WI38 (cell line): ENCODE measurements at regions not wholly inside any gene's neighbourhood (a gene's known extent, or its start where the extent isn't known, plus 50 kb on each side); places are given as distances from the start of the nearest gene placed in this dataset.

Source experiments
- H3K4me3 ChIP-seq: 2 replicates; pipeline ENCODE4 v1.5.1; 2011; ENCODE audit warnings: low read depth, mild to moderate bottlenecking, control low read depth, low read length
- CTCF ChIP-seq: IDR thresholded peaks from 2 replicates; pipeline ENCODE4 v1.5.1; 2012; ENCODE audit warnings: low read depth, mild to moderate bottlenecking, control low read depth, low read length

DNA sequence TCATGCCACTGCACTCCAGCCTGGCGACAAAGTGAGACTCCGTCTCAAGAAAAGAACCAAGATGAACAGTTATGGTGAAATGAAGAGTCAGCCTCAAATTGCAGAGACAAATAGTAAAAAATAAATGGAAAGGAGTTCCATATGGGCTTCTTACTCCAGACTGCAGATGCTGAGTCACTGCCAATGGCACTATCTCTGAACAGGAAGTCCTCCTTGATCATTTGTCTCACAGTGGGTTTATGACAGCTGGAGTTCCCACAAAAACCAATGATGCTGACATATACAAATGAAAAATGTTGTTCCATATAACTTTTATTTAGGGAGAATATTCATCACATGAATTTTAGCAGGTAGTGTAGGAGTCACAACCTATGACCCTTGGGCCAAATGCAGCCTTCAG is 631.6 kb downstream of the PCDH18 start:
- H3K4me3 ChIP-seq: no peak overlapping the region
- TF ChIP-seq CTCF: no peak

DNA sequence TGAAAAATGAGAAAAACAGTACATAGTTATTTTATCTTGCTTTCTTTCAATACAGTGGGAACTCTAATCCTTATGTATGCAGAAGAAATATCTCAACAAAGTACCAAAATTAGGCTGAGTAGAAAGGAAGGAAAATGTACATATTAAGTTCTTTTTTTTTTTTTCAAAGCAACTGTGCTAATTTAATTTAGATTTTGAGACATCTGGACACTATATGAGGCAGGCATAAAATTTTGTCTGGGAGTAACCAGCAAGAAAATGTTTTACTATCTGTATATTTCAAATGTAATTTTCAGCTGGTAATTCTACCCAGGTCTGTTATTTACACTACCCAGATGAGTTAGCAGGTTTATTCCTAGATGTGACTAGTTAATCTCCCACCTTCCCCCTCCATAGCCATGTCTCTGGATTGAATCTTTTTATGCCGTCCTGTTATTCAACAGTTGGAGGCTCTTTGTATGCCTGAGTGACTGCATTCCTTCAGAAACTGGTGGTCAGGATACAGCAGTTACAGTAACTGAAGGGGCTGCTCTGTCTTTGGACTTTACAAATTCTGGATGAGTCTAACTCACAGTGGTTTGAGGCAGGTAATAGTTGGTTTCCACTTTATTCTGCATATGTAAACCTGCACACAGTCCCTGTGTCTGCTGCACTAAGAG is 633.6 kb downstream of the PCDH18 start:
- TF ChIP-seq CTCF: no peak
- no peak overlapping the region for H3K4me3 ChIP-seq

GRCh38 chr4:136893573-136893972 is 638.7 kb downstream of the PCDH18 start:
- TF ChIP-seq CTCF: no peak
- no peak overlapping the region for H3K4me3 ChIP-seq

- no peak for TF ChIP-seq CTCF
- no peak overlapping the region for H3K4me3 ChIP-seq
Measured at GRCh38 chr4:136881666-136882065, 650.6 kb downstream of the PCDH18 start.

- no peak for TF ChIP-seq CTCF
Measured at GRCh38 chr4:136873555-136873954, 658.7 kb downstream of the PCDH18 start.

GRCh38 chr4:136867465-136867864 is 664.8 kb downstream of the PCDH18 start:
- no peak for TF ChIP-seq CTCF
- H3K4me3 ChIP-seq: no peak overlapping the region

More at GRCh38 chr4:136873555-136873954, 658.7 kb downstream of the PCDH18 start:
- H3K4me3 ChIP-seq: no peak overlapping the region

GRCh38 chr4:136865526-136865925 is 666.8 kb downstream of the PCDH18 start:
- TF ChIP-seq CTCF: no peak
- H3K4me3 ChIP-seq: no peak overlapping the region
